H1 (cell line): ENCODE measurements at regions not wholly inside any gene's neighbourhood (a gene's known extent, or its start where the extent isn't known, plus 50 kb on each side); places are given as distances from the start of the nearest gene placed in this dataset.

Experiments
- ATF3 ChIP-seq: IDR thresholded peaks from 2 replicates; pipeline ENCODE4 v1.6.1; 2011; ENCODE audit warnings: low read depth, mild to moderate bottlenecking, low read length; ENCODE audit not compliant: insufficient read depth
- CHD1 ChIP-seq: IDR thresholded peaks from 2 replicates; pipeline ENCODE4 v1.6.1; 2012; ENCODE audit warnings: low read depth, low read length, improper control_type of control experiment
- CHD2 ChIP-seq: IDR thresholded peaks from 2 replicates; pipeline ENCODE4 v1.6.1; 2012; ENCODE audit warnings: low read length, improper control_type of control experiment
- CTCF ChIP-seq, 3 experiments: IDR thresholded peaks; 1 replicate in 2 of 3; 2 replicates in 1 of 3; pipeline versions ENCODE4 v1.5.1 to v1.6.1; 2011; ENCODE audit warnings: low read length in 3 of 3, mild to moderate bottlenecking in 3 of 3, inconsistent platforms in 2 of 3, low read depth in 1 of 3, moderate library complexity in 1 of 3; ENCODE audit not compliant: insufficient read depth in 1 of 3; ENCODE audit errors: control extremely low read depth in 1 of 3
- JUND ChIP-seq: IDR thresholded peaks from 2 replicates; pipeline ENCODE4 v1.6.1; 2011; ENCODE audit warnings: mild to moderate bottlenecking, improper control_type of control experiment, low read length
- MAFK ChIP-seq: IDR thresholded peaks from 2 replicates; pipeline ENCODE4 v1.6.1; 2012; ENCODE audit warnings: low read depth, mild to moderate bottlenecking, improper control_type of control experiment, low read length
- POLR2A ChIP-seq, 2 experiments: IDR thresholded peaks; 1 replicate in 1 of 2; 2 replicates in 1 of 2; pipeline ENCODE4 v1.6.1; 2011; ENCODE audit warnings: low read depth in 2 of 2, low read length in 2 of 2, mild to moderate bottlenecking in 2 of 2; ENCODE audit errors: control extremely low read depth in 1 of 2
- POLR2AphosphoS5 ChIP-seq: IDR thresholded peaks from 2 replicates; pipeline ENCODE4 v1.6.1; 2011; ENCODE audit warnings: low read depth, low read length
- SIN3A ChIP-seq, 2 experiments: IDR thresholded peaks in 1 of 2; conservative IDR thresholded peaks in 1 of 2; 2 replicates each; pipeline ENCODE4 v1.6.1; 2011 to 2012; ENCODE audit warnings: low read length in 2 of 2, improper control_type of control experiment in 1 of 2, low read depth in 1 of 2, mild to moderate bottlenecking in 1 of 2

GRCh38 chr5:4941161-4941560 is 199.0 kb upstream of the ADAMTS16 start:
- TF ChIP-seq POLR2AphosphoS5 (no peak), CHD1 (no peak), ATF3 (no peak), SIN3A (conservative IDR thresholded peaks at IDR 0.05 in 1 of 2, IDR thresholded peaks at IDR 0.05 in 1 of 2; ENCODE audit: low read depth in 1 of 2, low read length in 2 of 2) (no peak), CTCF (IDR thresholded peaks at IDR 0.05; ENCODE audit: control extremely low read depth in 1 of 3, insufficient read depth in 1 of 3, low read depth in 1 of 3, low read length in 3 of 3) (no peak), POLR2A (IDR thresholded peaks at IDR 0.05; ENCODE audit: control extremely low read depth in 1 of 2, low read depth in 2 of 2, low read length in 2 of 2) (no peak), MAFK (no peak), CHD2 (no peak), JUND (no peak)
